ENCODE measurements at regions not wholly inside any gene's neighbourhood (a gene's known extent, or its start where the extent isn't known, plus 50 kb on each side); places are given as distances from the start of the nearest gene placed in this dataset.

DNA sequence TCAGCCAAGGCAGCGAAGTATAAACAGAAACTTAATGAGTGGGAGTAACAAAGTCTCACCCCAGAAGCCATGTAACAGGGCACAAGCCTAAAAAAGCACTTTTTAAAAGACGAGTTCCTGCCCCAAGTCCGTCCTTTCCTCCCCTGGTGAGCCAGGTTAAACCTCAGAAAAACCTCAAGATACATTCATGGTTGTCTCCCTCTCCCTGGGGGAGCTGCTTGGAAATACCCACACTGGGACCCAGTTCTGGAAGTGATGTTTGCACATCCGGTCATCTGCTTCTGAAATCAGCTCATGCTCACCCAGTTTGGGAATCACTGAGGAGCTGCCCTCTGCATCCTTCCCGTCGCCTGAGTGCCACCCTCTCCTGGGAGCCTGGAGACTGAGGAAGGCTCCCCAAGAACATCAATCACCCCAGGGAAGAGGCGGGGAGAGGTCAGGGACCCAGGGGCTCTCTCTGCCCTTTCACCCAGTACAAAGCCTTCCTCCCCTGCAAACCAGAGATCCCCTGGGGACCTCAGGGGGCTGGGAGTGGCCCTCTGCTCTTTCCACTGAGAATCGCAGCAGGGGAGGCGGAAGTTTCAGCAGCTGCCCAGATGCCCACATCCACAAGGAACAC, 150.6 kb upstream of the AGAP1 start:
- TF ChIP-seq FOXA1 (IDR thresholded peaks at IDR 0.05) = no peak
- no peak for TF ChIP-seq SP1 (IDR thresholded peaks at IDR 0.05)
- TF ChIP-seq FOXM1 (IDR thresholded peaks at IDR 0.05; ENCODE audit: borderline replicate concordance) = no peak
- no peak for TF ChIP-seq L3MBTL2 (conservative IDR thresholded peaks at IDR 0.05)
- TF ChIP-seq BHLHE40 (IDR thresholded peaks at IDR 0.05; ENCODE audit: borderline replicate concordance) = no peak
- TF ChIP-seq TARDBP (IDR thresholded peaks at IDR 0.05) = no peak
- no peak for TF ChIP-seq ELF4 (IDR thresholded peaks at IDR 0.05)
- no peak for TF ChIP-seq HDGF (IDR thresholded peaks at IDR 0.05; ENCODE audit: borderline replicate concordance)
- TF ChIP-seq CTBP1 (IDR thresholded peaks at IDR 0.05; ENCODE audit: borderline replicate concordance) = no peak

Data from HEK293T (cell line).